WTC11 (cell line): ENCODE measurements at regions not wholly inside any gene's neighbourhood (a gene's known extent, or its start where the extent isn't known, plus 50 kb on each side); places are given as distances from the start of the nearest gene placed in this dataset.

Source experiments
- ATAC-seq: fragments of 200-7000 bp; cut with Tn5 transposase; 2 replicates; pipeline ENCODE4 v1.10.0; 2021; ENCODE audit warnings: mild to moderate bottlenecking, moderate library complexity
- CTCF ChIA-PET: fragments of 300-600 bp; sonication (Branson Sonifier 250); formaldehyde crosslinking; loops from one replicate; lab custom pipeline; 2021; ENCODE audit warnings: antibody characterized with exemption; lab: Charles Lee
- POLR2A ChIA-PET: fragments of 350-600 bp; sonication (Branson Sonifier 250); formaldehyde crosslinking; loops from one replicate; lab custom pipeline; 2021; ENCODE audit warnings: antibody characterized with exemption; lab: Charles Lee
- DNase-seq: peaks from one replicate; pipeline ENCODE4 v3.0.0; 2021; ENCODE audit warnings: low spot score
- H3K27ac Mint-ChIP-seq: 2 replicates; pipeline ENCODE4 v1.8.0; 2021; ENCODE audit warnings: mixed read lengths
- H3K27me3 Mint-ChIP-seq: 2 replicates; pipeline ENCODE4 v1.8.0; 2021; ENCODE audit warnings: low read depth, mild to moderate bottlenecking, moderate library complexity, mixed read lengths
- H3K36me3 Mint-ChIP-seq: 2 replicates; pipeline ENCODE4 v1.8.0; 2021; ENCODE audit warnings: mixed read lengths
- H3K4me1 Mint-ChIP-seq: 2 replicates; pipeline ENCODE4 v1.8.0; 2022; ENCODE audit warnings: mixed read lengths
- H3K4me3 Mint-ChIP-seq: 2 replicates; pipeline ENCODE4 v1.8.0; 2021; ENCODE audit warnings: mild to moderate bottlenecking, moderate library complexity, mixed read lengths
- H3K9me3 Mint-ChIP-seq: 2 replicates; pipeline ENCODE4 v1.8.0; 2021; ENCODE audit warnings: mixed read lengths
- CBFB ChIP-seq: sonication (generic); formaldehyde crosslinking; IDR thresholded peaks from 2 replicates; pipeline ENCODE4 v1.8.1; 2022; ENCODE audit warnings: mild to moderate bottlenecking, low read depth, missing genetic modification reagents
- ELF4 ChIP-seq: sonication (generic); formaldehyde crosslinking; IDR thresholded peaks from 2 replicates; pipeline ENCODE4 v1.8.1; 2022; ENCODE audit warnings: low read depth, mild to moderate bottlenecking, moderate library complexity, missing genetic modification reagents
- ESRRA ChIP-seq: sonication (generic); formaldehyde crosslinking; IDR thresholded peaks from 2 replicates; pipeline ENCODE4 v1.8.1; 2022; ENCODE audit warnings: mild to moderate bottlenecking, missing genetic modification reagents, borderline replicate concordance
- FOXP1 ChIP-seq: sonication (generic); formaldehyde crosslinking; IDR thresholded peaks from 2 replicates; pipeline ENCODE4 v1.8.0; 2022; ENCODE audit warnings: missing genetic modification reagents, mild to moderate bottlenecking, moderate library complexity, borderline replicate concordance
- GABPB1 ChIP-seq: sonication (generic); formaldehyde crosslinking; IDR thresholded peaks from 2 replicates; pipeline ENCODE4 v1.8.1; 2023; ENCODE audit warnings: mild to moderate bottlenecking, missing genetic modification reagents
- HMGA2 ChIP-seq: fragments of 250-450 bp; sonication (Bioruptor Pico); IDR thresholded peaks from 2 replicates; pipeline ENCODE4 v1.4.0; 2021; ENCODE audit warnings: mild to moderate bottlenecking, moderate library complexity
- JAZF1 ChIP-seq: fragments of 250-450 bp; sonication (Bioruptor Pico); IDR thresholded peaks from 2 replicates; pipeline ENCODE4 v1.9.0; 2021; ENCODE audit warnings: moderate library complexity, mild to moderate bottlenecking, inconsistent platforms
- JUN ChIP-seq: sonication (generic); formaldehyde crosslinking; IDR thresholded peaks from 2 replicates; pipeline ENCODE4 v1.8.0; 2023; ENCODE audit warnings: mild to moderate bottlenecking, missing genetic modification reagents
- KAT7 ChIP-seq: sonication (generic); formaldehyde crosslinking; IDR thresholded peaks from 2 replicates; pipeline ENCODE4 v1.8.1; 2023; ENCODE audit warnings: missing genetic modification reagents, mild to moderate bottlenecking, borderline replicate concordance
- MYBL2 ChIP-seq: sonication (generic); formaldehyde crosslinking; IDR thresholded peaks from 2 replicates; pipeline ENCODE4 v1.8.1; 2023; ENCODE audit warnings: mild to moderate bottlenecking, moderate library complexity, missing genetic modification reagents
- NFYB ChIP-seq: sonication (generic); formaldehyde crosslinking; conservative IDR thresholded peaks from 2 replicates; pipeline ENCODE4 v1.8.0; 2022; ENCODE audit warnings: low read depth, missing genetic modification reagents
- PRRX2 ChIP-seq: fragments of 250-450 bp; sonication (Bioruptor Pico); IDR thresholded peaks from 2 replicates; pipeline ENCODE4 v1.8.0; 2021; ENCODE audit warnings: mild to moderate bottlenecking
- TEAD1 ChIP-seq: sonication (generic); formaldehyde crosslinking; IDR thresholded peaks from 2 replicates; pipeline ENCODE4 v1.8.0; 2022; ENCODE audit warnings: mild to moderate bottlenecking, missing genetic modification reagents
- TF ChIP-seq, protein P1 (sequence below): sonication (generic); formaldehyde crosslinking; IDR thresholded peaks from 2 replicates; pipeline ENCODE4 v1.8.0; 2022; ENCODE audit warnings: missing genetic modification reagents
- TF ChIP-seq, protein P2 (sequence below): sonication (generic); formaldehyde crosslinking; IDR thresholded peaks from 2 replicates; pipeline ENCODE4 v1.8.1; 2023; ENCODE audit warnings: mild to moderate bottlenecking, missing genetic modification reagents, moderate library complexity
- TF ChIP-seq, protein P3 (sequence below): sonication (generic); formaldehyde crosslinking; IDR thresholded peaks from 2 replicates; pipeline ENCODE4 v1.8.1; 2022; ENCODE audit warnings: missing genetic modification reagents, borderline replicate concordance
- TF ChIP-seq, protein P4 (sequence below): sonication (generic); formaldehyde crosslinking; IDR thresholded peaks from 2 replicates; pipeline ENCODE4 v1.8.1; 2022; ENCODE audit warnings: mild to moderate bottlenecking, moderate library complexity, missing genetic modification reagents
- TF ChIP-seq, protein P5 (sequence below): sonication (generic); formaldehyde crosslinking; IDR thresholded peaks from 2 replicates; pipeline ENCODE4 v1.8.1; 2022; ENCODE audit warnings: low read depth, mild to moderate bottlenecking, moderate library complexity, missing genetic modification reagents, borderline replicate concordance
- TF ChIP-seq, protein P6 (sequence below): sonication (generic); formaldehyde crosslinking; IDR thresholded peaks from 2 replicates; pipeline ENCODE4 v1.8.0; 2022; ENCODE audit warnings: mild to moderate bottlenecking, missing genetic modification reagents
- TF ChIP-seq, protein P7 (sequence below): sonication (generic); formaldehyde crosslinking; IDR thresholded peaks from 2 replicates; pipeline ENCODE4 v1.8.1; 2023; ENCODE audit warnings: mild to moderate bottlenecking, missing genetic modification reagents, borderline replicate concordance
- TF ChIP-seq, protein P8 (sequence below): sonication (generic); formaldehyde crosslinking; IDR thresholded peaks from 2 replicates; pipeline ENCODE4 v1.8.0; 2022; ENCODE audit warnings: mild to moderate bottlenecking, missing genetic modification reagents

DNA sequence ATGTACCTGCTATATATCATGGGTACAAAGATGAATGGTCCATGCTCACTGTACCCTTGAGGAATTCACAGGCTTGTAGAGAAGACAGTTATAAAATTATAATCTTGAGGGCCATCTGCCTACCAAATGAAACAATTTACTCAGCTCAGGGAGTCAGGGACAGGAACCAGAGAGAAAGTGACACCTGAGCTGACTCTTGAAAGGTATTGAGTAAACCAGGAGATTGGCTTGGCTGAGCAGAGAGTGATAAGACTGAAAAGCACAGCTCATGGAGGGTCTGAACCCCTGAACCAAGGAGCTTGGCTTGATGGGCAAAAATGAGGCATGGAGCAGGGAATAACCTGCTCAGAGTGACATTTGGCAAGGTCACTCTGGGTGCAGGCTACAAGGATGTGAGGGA is 147.3 kb downstream of the FAM114A2 start (continued):
- TF ChIP-seq CBFB (CRISPR knock-in tag) (no peak), HMGA2 (CRISPR knock-in tag) (no peak), ELF4 (CRISPR knock-in tag) (no peak), TEAD1 (no peak)
- TF ChIP-seq, protein P1, sequence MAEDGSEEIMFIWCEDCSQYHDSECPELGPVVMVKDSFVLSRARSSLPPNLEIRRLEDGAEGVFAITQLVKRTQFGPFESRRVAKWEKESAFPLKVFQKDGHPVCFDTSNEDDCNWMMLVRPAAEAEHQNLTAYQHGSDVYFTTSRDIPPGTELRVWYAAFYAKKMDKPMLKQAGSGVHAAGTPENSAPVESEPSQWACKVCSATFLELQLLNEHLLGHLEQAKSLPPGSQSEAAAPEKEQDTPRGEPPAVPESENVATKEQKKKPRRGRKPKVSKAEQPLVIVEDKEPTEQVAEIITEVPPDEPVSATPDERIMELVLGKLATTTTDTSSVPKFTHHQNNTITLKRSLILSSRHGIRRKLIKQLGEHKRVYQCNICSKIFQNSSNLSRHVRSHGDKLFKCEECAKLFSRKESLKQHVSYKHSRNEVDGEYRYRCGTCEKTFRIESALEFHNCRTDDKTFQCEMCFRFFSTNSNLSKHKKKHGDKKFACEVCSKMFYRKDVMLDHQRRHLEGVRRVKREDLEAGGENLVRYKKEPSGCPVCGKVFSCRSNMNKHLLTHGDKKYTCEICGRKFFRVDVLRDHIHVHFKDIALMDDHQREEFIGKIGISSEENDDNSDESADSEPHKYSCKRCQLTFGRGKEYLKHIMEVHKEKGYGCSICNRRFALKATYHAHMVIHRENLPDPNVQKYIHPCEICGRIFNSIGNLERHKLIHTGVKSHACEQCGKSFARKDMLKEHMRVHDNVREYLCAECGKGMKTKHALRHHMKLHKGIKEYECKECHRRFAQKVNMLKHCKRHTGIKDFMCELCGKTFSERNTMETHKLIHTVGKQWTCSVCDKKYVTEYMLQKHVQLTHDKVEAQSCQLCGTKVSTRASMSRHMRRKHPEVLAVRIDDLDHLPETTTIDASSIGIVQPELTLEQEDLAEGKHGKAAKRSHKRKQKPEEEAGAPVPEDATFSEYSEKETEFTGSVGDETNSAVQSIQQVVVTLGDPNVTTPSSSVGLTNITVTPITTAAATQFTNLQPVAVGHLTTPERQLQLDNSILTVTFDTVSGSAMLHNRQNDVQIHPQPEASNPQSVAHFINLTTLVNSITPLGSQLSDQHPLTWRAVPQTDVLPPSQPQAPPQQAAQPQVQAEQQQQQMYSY: no peak
- TF ChIP-seq, protein P2, sequence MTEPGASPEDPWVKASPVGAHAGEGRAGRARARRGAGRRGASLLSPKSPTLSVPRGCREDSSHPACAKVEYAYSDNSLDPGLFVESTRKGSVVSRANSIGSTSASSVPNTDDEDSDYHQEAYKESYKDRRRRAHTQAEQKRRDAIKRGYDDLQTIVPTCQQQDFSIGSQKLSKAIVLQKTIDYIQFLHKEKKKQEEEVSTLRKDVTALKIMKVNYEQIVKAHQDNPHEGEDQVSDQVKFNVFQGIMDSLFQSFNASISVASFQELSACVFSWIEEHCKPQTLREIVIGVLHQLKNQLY: no peak
- TF ChIP-seq, all 79 proteins: peak for 0

DNA sequence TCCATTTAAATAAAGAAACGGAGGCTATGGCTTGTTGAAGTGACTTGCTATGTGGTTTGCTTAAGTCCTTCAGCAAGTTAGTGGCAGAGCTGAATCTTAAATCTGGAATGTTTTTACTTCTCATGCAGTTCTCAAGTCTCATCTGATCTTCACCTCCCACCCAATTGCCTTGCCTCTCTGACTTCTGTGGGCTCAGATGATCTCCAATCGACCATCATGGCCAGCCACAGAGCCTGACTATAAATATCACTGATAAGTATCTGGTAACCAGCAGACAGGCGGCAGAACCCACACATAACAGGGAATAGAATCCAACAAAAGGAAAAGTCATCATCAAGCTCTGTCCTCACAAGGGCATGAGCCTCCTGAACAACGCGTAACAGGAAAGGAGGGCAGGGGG is 149.9 kb downstream of the FAM114A2 start:
- no peaks in the 10 kb centered on the region for H3K9me3 Mint-ChIP-seq
- H3K36me3 Mint-ChIP-seq: no peaks in the 10 kb centered on the region
- peaks cover 7% of the 10 kb centered on the region for H3K4me1 Mint-ChIP-seq
- ChIA-PET CTCF (no interaction called here), POLR2A (no interaction called here)
- H3K27ac Mint-ChIP-seq: no peak overlapping the region
- H3K27me3 Mint-ChIP-seq: no peaks in the 10 kb centered on the region
- TF ChIP-seq, protein P3, sequence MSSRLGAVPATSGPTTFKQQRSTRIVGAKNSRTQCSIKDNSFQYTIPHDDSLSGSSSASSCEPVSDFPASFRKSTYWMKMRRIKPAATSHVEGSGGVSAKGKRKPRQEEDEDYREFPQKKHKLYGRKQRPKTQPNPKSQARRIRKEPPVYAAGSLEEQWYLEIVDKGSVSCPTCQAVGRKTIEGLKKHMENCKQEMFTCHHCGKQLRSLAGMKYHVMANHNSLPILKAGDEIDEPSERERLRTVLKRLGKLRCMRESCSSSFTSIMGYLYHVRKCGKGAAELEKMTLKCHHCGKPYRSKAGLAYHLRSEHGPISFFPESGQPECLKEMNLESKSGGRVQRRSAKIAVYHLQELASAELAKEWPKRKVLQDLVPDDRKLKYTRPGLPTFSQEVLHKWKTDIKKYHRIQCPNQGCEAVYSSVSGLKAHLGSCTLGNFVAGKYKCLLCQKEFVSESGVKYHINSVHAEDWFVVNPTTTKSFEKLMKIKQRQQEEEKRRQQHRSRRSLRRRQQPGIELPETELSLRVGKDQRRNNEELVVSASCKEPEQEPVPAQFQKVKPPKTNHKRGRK (CRISPR knock-in tag): no peak
- TF ChIP-seq KAT7 (no peak), GABPB1 (CRISPR knock-in tag) (no peak), TEAD1 (no peak), MYBL2 (CRISPR knock-in tag) (no peak)
- TF ChIP-seq, protein P4, sequence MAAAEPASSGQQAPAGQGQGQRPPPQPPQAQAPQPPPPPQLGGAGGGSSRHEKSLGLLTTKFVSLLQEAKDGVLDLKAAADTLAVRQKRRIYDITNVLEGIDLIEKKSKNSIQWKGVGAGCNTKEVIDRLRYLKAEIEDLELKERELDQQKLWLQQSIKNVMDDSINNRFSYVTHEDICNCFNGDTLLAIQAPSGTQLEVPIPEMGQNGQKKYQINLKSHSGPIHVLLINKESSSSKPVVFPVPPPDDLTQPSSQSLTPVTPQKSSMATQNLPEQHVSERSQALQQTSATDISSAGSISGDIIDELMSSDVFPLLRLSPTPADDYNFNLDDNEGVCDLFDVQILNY: no peak
- ATAC-seq (no peak), DNase-seq (no peak)
- no peak overlapping the region for H3K4me3 Mint-ChIP-seq

DNA sequence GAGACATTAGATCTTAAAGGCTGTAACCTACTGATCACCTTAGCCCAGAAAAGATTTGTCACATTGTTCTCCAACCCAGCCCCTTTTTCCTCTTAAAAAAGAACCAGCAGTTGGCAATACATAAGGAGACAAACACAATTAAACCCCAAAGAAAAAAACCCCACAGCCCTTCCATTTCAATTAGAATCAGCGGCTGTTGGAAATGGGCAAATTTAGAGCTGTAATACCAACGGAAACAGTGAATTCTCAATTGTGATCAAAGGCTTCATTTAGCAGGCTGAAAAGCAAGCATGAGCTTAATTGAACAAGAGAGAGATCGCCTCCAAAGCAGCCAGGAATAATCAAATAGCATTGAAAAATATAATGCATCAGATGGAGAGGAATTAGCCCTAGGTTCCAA is 153.6 kb downstream of the FAM114A2 start:
- no peak overlapping the region for H3K27ac Mint-ChIP-seq
- DNase-seq: no peak
- no peak for ATAC-seq
- no peaks in the 10 kb centered on the region for H3K9me3 Mint-ChIP-seq
- no peaks in the 10 kb centered on the region for H3K36me3 Mint-ChIP-seq
- peaks cover 11% of the 10 kb centered on the region for H3K4me1 Mint-ChIP-seq
- ChIA-PET POLR2A (no interaction called here), CTCF (no interaction called here)
- no peaks in the 10 kb centered on the region for H3K27me3 Mint-ChIP-seq
- no peak overlapping the region for H3K4me3 Mint-ChIP-seq
- TF ChIP-seq JUN (no peak), JAZF1 (no peak), NFYB (no peak), FOXP1 (CRISPR knock-in tag) (no peak), PRRX2 (no peak), ESRRA (CRISPR knock-in tag) (no peak)
- TF ChIP-seq, protein P5, sequence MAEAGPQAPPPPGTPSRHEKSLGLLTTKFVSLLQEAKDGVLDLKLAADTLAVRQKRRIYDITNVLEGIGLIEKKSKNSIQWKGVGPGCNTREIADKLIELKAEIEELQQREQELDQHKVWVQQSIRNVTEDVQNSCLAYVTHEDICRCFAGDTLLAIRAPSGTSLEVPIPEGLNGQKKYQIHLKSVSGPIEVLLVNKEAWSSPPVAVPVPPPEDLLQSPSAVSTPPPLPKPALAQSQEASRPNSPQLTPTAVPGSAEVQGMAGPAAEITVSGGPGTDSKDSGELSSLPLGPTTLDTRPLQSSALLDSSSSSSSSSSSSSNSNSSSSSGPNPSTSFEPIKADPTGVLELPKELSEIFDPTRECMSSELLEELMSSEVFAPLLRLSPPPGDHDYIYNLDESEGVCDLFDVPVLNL (CRISPR knock-in tag): no peak
- TF ChIP-seq, protein P2: no peak
- TF ChIP-seq, protein P6, sequence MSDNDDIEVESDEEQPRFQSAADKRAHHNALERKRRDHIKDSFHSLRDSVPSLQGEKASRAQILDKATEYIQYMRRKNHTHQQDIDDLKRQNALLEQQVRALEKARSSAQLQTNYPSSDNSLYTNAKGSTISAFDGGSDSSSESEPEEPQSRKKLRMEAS: no peak
- TF ChIP-seq, protein P7, sequence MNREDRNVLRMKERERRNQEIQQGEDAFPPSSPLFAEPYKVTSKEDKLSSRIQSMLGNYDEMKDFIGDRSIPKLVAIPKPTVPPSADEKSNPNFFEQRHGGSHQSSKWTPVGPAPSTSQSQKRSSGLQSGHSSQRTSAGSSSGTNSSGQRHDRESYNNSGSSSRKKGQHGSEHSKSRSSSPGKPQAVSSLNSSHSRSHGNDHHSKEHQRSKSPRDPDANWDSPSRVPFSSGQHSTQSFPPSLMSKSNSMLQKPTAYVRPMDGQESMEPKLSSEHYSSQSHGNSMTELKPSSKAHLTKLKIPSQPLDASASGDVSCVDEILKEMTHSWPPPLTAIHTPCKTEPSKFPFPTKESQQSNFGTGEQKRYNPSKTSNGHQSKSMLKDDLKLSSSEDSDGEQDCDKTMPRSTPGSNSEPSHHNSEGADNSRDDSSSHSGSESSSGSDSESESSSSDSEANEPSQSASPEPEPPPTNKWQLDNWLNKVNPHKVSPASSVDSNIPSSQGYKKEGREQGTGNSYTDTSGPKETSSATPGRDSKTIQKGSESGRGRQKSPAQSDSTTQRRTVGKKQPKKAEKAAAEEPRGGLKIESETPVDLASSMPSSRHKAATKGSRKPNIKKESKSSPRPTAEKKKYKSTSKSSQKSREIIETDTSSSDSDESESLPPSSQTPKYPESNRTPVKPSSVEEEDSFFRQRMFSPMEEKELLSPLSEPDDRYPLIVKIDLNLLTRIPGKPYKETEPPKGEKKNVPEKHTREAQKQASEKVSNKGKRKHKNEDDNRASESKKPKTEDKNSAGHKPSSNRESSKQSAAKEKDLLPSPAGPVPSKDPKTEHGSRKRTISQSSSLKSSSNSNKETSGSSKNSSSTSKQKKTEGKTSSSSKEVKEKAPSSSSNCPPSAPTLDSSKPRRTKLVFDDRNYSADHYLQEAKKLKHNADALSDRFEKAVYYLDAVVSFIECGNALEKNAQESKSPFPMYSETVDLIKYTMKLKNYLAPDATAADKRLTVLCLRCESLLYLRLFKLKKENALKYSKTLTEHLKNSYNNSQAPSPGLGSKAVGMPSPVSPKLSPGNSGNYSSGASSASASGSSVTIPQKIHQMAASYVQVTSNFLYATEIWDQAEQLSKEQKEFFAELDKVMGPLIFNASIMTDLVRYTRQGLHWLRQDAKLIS: no peak
- TF ChIP-seq, protein P8, sequence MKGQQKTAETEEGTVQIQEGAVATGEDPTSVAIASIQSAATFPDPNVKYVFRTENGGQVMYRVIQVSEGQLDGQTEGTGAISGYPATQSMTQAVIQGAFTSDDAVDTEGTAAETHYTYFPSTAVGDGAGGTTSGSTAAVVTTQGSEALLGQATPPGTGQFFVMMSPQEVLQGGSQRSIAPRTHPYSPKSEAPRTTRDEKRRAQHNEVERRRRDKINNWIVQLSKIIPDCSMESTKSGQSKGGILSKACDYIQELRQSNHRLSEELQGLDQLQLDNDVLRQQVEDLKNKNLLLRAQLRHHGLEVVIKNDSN: no peak
